ENCODE measurements at regions not wholly inside any gene's neighbourhood (a gene's known extent, or its start where the extent isn't known, plus 50 kb on each side); places are given as distances from the start of the nearest gene placed in this dataset.

- DNase-seq (ENCODE audit: low read depth, low spot score) = no peak
- in situ Hi-C loops (cut with HindIII; ENCODE audit: low sequenced_read_pairs) = no loop called here
- H3K4me3 ChIP-seq (ENCODE audit: low read depth, low read length) = no peak overlapping the region
- TF ChIP-seq, protein P1, sequence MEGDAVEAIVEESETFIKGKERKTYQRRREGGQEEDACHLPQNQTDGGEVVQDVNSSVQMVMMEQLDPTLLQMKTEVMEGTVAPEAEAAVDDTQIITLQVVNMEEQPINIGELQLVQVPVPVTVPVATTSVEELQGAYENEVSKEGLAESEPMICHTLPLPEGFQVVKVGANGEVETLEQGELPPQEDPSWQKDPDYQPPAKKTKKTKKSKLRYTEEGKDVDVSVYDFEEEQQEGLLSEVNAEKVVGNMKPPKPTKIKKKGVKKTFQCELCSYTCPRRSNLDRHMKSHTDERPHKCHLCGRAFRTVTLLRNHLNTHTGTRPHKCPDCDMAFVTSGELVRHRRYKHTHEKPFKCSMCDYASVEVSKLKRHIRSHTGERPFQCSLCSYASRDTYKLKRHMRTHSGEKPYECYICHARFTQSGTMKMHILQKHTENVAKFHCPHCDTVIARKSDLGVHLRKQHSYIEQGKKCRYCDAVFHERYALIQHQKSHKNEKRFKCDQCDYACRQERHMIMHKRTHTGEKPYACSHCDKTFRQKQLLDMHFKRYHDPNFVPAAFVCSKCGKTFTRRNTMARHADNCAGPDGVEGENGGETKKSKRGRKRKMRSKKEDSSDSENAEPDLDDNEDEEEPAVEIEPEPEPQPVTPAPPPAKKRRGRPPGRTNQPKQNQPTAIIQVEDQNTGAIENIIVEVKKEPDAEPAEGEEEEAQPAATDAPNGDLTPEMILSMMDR (IDR thresholded peaks at IDR 0.05; ENCODE audit: low read depth, low read length) = no peak
Observed at GRCh38 chr5:38728029-38728428, 117.8 kb upstream of the OSMR start.

GRCh38 chr5:38731461-38731860 is 114.4 kb upstream of the OSMR start:
- TF ChIP-seq, protein P1 (IDR thresholded peaks at IDR 0.05; ENCODE audit: low read depth, low read length) = no peak
- in situ Hi-C loops (cut with HindIII; ENCODE audit: low sequenced_read_pairs) = no loop called here
- no peak overlapping the region for H3K4me3 ChIP-seq (ENCODE audit: low read depth, low read length)
- DNase-seq (ENCODE audit: low read depth, low spot score) = no peak

DNA sequence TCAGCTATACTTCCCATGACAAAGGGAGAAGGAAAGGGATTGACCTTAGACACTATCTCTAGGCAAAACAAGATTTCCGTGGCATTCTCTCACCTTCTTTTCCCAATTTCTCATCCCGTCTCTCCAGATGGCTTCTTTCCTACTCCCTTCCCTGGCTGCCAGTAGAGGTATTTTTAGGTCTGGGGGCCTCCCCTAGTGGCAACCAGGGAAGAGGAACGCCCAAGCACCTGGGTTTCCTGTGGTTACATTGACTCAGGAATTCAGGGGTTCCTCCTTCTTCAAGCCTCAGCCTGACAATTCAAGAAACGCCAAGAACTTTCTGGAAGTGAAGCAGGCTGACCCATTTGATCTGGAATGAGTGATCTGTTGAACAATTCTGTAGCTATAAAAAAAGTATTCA is 111.5 kb upstream of the OSMR start:
- no peak for DNase-seq (ENCODE audit: low read depth, low spot score)
- no peak overlapping the region for H3K4me3 ChIP-seq (ENCODE audit: low read depth, low read length)
- TF ChIP-seq, protein P1 (IDR thresholded peaks at IDR 0.05; ENCODE audit: low read depth, low read length) = no peak
- in situ Hi-C loops (cut with HindIII; ENCODE audit: low sequenced_read_pairs) = no loop called here

GRCh38 chr5:38736089-38736488 is 109.7 kb upstream of the OSMR start:
- H3K4me3 ChIP-seq (ENCODE audit: low read depth, low read length) = no peak overlapping the region
- TF ChIP-seq, protein P1 (IDR thresholded peaks at IDR 0.05; ENCODE audit: low read depth, low read length) = no peak
- no peak for DNase-seq (ENCODE audit: low read depth, low spot score)
- in situ Hi-C loops (cut with HindIII; ENCODE audit: low sequenced_read_pairs) = no loop called here

GRCh38 chr5:38737976-38738375 is 107.8 kb upstream of the OSMR start:
- in situ Hi-C loops (cut with HindIII; ENCODE audit: low sequenced_read_pairs) = no loop called here
- DNase-seq (ENCODE audit: low read depth, low spot score) = no peak
- H3K4me3 ChIP-seq (ENCODE audit: low read depth, low read length) = no peak overlapping the region
- TF ChIP-seq, protein P1 (IDR thresholded peaks at IDR 0.05; ENCODE audit: low read depth, low read length) = no peak

DNA sequence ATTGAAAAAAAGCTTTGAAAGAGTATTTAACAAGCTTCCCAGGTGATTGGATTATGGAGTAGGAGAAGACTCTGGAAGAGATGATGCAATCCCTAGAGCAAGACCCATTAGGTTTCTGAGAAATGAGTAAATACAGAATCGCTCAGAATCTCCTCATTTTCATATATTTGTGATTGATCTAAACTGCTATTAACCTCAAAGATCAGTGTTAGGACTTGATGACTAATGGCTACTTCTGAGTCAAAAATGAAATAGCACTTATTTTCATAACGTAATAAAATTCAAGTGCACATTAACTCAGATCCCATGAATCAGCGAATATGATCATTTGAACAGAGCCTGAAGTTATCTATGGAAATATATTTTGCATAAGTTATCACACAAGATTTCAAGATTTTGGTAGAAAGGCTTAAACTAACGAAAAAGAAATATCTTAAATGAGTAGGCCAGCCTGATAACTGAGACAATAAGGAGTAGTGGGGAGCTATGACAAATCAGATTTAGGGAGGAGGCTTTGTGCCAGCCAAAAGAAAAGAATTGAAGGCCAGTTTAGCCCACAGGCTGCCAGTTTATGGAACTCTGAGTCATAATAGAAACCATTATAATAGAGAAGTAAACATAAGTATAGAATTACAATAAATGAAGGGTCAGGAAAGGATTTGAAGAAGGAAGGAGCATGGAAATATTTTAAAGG is 106.7 kb upstream of the OSMR start:
- in situ Hi-C loops (cut with HindIII; ENCODE audit: low sequenced_read_pairs) = no loop called here
- TF ChIP-seq, protein P1 (IDR thresholded peaks at IDR 0.05; ENCODE audit: low read depth, low read length) = no peak
- no peak overlapping the region for H3K4me3 ChIP-seq (ENCODE audit: low read depth, low read length)
- peak; percentile 43 for DNase-seq (ENCODE audit: low read depth, low spot score)
